RWPE2 (cell line): ENCODE measurements at regions not wholly inside any gene's neighbourhood (a gene's known extent, or its start where the extent isn't known, plus 50 kb on each side); places are given as distances from the start of the nearest gene placed in this dataset.

ENCODE experiments used
- ATAC-seq: fragments of 200-7000 bp; cut with Tn5 transposase; 3 replicates; pipeline ENCODE4 v1.9.1; 2021; ENCODE audit warnings: low read depth
- DNase-seq: peaks from one replicate; pipeline ENCODE4 v3.0.0-alpha.2; 2020; ENCODE audit warnings: low spot score
- H3K27ac ChIP-seq: fragments of 450-650 bp; 2 replicates; pipeline ENCODE4 v1.5.1; 2017; ENCODE audit warnings: mild to moderate bottlenecking; ENCODE audit not compliant: poor library complexity, severe bottlenecking
- H3K27me3 ChIP-seq: fragments of 250-450 bp; sonication (Bioruptor Pico); 2 replicates; pipeline ENCODE4 v1.5.1; 2021; ENCODE audit warnings: mild to moderate bottlenecking, moderate library complexity; ENCODE audit not compliant: insufficient read depth, poor library complexity, severe bottlenecking
- H3K36me3 ChIP-seq: fragments of 250-450 bp; sonication (Bioruptor Pico); 2 replicates; pipeline ENCODE4 v1.5.1; 2020; ENCODE audit warnings: low read depth, mild to moderate bottlenecking, moderate library complexity
- H3K4me1 ChIP-seq: fragments of 250-450 bp; sonication (Bioruptor Pico); 2 replicates; pipeline ENCODE4 v1.5.1; 2021; ENCODE audit warnings: mild to moderate bottlenecking, moderate library complexity; ENCODE audit not compliant: insufficient read depth, poor library complexity, severe bottlenecking
- H3K4me3 ChIP-seq: fragments of 250-450 bp; sonication (Bioruptor Pico); 2 replicates; pipeline ENCODE4 v1.5.1; 2021; ENCODE audit warnings: mild to moderate bottlenecking, moderate library complexity; ENCODE audit not compliant: severe bottlenecking
- H3K9me3 ChIP-seq: fragments of 250-450 bp; sonication (Bioruptor Pico); 2 replicates; pipeline ENCODE4 v1.5.1; 2021; ENCODE audit warnings: mild to moderate bottlenecking, moderate library complexity; ENCODE audit not compliant: severe bottlenecking
- TF ChIP-seq, protein P1 (sequence below): fragments of 450-650 bp; IDR thresholded peaks from one replicate; pipeline ENCODE4 v1.5.1; 2017; ENCODE audit warnings: mild to moderate bottlenecking, moderate library complexity; ENCODE audit not compliant: poor library complexity, severe bottlenecking

DNA sequence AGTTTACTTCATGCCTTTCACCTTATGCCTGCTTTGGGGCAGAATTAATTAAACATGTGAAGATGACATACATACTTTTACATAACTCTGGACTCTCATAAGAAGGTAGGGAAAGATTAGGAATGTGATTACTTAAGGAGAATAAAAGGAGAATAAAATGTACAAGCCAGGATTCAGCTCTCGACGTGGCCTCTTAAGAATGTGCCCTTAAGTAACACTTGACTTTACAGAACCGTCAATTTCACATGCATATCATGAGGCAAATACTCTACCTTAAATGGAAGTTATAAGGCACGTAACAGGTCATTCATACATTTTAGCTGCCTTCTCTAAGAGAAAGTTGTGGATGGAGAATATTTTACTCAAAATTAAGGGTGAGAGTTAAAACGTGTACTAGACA, 263.7 kb upstream of the LMCD1 start:
- Histone ChIP-seq H3K27me3 (no peaks in the 10 kb centered on the region), H3K9me3 (no peaks in the 10 kb centered on the region), H3K36me3 (no peaks in the 10 kb centered on the region), H3K4me3 (no peak overlapping the region), H3K4me1 (no peaks in the 10 kb centered on the region), H3K27ac (no peak overlapping the region)
- TF ChIP-seq, protein P1, sequence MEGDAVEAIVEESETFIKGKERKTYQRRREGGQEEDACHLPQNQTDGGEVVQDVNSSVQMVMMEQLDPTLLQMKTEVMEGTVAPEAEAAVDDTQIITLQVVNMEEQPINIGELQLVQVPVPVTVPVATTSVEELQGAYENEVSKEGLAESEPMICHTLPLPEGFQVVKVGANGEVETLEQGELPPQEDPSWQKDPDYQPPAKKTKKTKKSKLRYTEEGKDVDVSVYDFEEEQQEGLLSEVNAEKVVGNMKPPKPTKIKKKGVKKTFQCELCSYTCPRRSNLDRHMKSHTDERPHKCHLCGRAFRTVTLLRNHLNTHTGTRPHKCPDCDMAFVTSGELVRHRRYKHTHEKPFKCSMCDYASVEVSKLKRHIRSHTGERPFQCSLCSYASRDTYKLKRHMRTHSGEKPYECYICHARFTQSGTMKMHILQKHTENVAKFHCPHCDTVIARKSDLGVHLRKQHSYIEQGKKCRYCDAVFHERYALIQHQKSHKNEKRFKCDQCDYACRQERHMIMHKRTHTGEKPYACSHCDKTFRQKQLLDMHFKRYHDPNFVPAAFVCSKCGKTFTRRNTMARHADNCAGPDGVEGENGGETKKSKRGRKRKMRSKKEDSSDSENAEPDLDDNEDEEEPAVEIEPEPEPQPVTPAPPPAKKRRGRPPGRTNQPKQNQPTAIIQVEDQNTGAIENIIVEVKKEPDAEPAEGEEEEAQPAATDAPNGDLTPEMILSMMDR = no peak
- no peak for DNase-seq
- no peak for ATAC-seq

DNA sequence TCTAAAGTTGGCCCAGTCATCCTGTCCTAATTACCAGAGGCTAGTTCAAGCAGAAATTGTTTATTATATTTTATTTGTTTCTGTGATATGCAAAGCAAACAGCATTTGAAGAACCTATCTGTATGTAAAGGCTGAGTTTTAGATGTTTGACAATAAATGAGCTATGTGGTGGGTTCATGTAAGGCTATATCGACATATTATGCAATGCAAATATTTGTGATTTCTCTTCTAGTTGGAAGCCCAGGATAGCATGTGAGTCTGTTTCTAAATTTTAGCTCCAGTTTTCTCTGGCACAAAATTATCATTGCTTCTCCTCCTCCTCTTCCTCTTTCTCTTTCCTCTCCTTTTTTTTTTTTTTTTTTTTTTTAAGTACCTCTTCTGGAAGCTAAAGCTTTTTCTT, 263.2 kb upstream of the LMCD1 start:
- Histone ChIP-seq H3K9me3 (no peaks in the 10 kb centered on the region), H3K27ac (no peak overlapping the region), H3K4me1 (no peaks in the 10 kb centered on the region), H3K27me3 (no peaks in the 10 kb centered on the region), H3K36me3 (no peaks in the 10 kb centered on the region), H3K4me3 (no peak overlapping the region)
- TF ChIP-seq, protein P1 = no peak
- ATAC-seq (no peak), DNase-seq (no peak)

DNA sequence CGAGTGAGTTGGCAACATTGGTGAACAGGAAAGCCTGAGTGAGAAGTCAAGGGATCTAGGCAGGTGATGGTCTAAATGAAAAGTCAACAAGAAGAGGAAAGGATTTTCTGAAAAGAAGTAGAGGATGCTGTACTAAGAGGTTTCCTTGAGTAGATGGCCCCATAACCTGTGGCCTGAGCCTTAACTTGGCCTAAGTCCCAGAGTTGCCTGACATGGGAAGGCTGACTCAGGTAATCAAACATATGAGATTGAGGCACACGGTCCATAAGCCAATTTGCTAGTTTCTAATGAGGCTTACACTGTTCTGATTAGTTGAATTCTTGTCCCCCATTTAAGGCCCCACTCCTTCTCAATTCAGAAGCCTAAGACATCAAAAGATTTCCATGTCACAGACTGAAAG, 262.5 kb upstream of the LMCD1 start:
- TF ChIP-seq, protein P1 = no peak
- Histone ChIP-seq H3K4me1 (no peaks in the 10 kb centered on the region), H3K36me3 (no peaks in the 10 kb centered on the region), H3K4me3 (no peak overlapping the region), H3K9me3 (no peaks in the 10 kb centered on the region), H3K27me3 (no peaks in the 10 kb centered on the region), H3K27ac (no peak overlapping the region)
- ATAC-seq (no peak), DNase-seq (no peak)

DNA sequence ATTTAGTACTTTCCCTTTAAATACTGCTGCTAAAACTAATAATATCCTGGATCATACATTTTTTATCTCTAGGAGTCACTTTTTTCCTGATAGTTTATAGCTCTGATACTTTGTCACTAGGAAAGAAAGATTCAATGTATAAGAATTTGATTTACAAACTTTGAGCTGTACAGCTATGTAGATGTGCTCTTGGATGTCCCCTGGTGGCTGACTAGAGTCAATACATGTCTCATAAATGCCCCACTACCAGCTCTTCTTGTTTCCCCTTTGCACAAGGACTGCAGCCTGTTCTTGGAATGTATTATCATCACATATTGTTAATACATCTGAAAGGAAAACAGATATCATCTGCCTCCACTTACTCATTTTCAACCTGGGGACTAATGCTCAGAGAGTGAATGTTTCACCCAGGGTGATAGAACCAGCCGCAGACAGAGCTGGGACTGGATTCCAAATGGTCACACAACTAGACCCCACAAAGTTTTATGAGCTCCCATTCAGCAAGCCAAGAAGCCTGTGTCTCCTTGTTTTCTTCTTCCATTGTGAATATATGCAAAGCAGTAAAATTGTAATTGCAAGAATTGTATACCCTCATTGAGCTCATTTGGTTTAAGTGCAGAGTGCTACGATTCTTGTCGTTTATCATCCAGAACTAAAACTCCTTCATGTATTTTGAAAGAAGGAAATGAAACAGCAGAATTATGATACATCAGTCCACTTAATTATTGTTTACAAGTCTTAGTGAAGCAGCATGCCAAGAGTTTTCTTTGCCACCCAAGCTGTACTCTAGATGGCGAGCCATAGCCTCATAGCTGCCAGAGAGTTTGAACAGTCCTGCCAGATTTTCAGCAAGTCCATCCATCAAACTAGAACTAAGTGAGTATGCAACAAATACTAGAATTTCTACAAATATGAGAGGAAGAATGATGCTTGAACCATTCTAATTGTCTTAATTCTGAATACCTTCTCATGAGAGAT, 261.6 kb upstream of the LMCD1 start:
- Histone ChIP-seq H3K4me3 (no peak overlapping the region), H3K4me1 (no peaks in the 10 kb centered on the region), H3K27ac (no peak overlapping the region), H3K36me3 (no peaks in the 10 kb centered on the region), H3K27me3 (no peaks in the 10 kb centered on the region), H3K9me3 (no peaks in the 10 kb centered on the region)
- TF ChIP-seq, protein P1 = peak; percentile 92
- ATAC-seq = peak; percentile 63
- DNase-seq = no peak

DNA sequence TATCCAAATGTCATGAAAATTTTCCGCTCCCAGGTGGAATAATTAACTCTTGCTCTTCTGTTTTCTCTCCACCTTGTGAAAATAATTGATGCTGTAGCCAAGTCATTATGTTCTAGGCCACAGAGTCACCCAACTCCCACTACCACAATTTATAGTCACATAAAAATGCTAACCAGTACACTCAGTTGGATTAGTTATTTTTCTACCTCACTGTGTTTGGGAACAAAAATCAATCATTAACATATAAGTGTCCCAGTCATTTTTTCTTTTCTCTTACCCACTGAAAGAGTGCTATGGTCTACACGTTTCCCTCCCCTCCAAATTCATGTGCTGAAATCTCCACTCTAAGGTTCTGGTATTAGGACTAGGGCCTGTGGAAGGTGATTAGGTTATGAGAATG, 255.6 kb upstream of the LMCD1 start:
- no peaks in the 10 kb centered on the region for H3K4me1 ChIP-seq
- no peak for ATAC-seq
- H3K9me3 ChIP-seq = no peaks in the 10 kb centered on the region
- H3K4me3 ChIP-seq = no peak overlapping the region
- H3K27ac ChIP-seq = no peak overlapping the region
- H3K36me3 ChIP-seq = no peaks in the 10 kb centered on the region
- TF ChIP-seq, protein P1 = no peak
- no peaks in the 10 kb centered on the region for H3K27me3 ChIP-seq
- no peak for DNase-seq
